ENCODE measurements at regions not wholly inside any gene's neighbourhood (a gene's known extent, or its start where the extent isn't known, plus 50 kb on each side); places are given as distances from the start of the nearest gene placed in this dataset.
A peak's percentile ranks its signal among the peaks of the same experiment; 100 is the strongest.

DNA sequence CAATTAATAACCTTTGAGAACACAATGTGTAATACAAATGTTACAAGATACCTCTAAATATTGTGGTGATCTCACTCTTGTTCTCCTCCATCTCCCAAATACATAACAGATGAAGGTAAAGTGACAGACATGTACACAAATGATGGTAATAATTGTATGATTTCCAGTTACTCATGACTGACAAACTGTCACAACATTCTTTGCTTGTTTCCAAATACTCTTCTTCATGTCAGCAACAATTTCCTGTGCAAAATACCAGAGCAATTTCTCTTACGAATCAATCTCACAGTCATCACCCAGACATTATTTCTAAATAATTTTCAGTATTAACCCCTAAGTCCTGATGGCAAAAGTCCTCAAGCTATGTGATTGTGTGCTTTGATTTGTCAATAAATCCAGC lies 92.9 kb downstream of the RPS12 start:
- Histone ChIP-seq H3K9me3 (ENCODE audit: control insufficient read depth in 5 of 5, low read length in 5 of 5) (no peaks in the 10 kb centered on the region), H3K4me1 (ENCODE audit: control insufficient read depth in 5 of 5, insufficient read depth in 5 of 5, low read length in 5 of 5) (no peaks in the 10 kb centered on the region), H3K36me3 (ENCODE audit: control insufficient read depth in 5 of 5, insufficient read depth in 5 of 5, low read length in 5 of 5) (no peaks in the 10 kb centered on the region), H3K27me3 (ENCODE audit: control insufficient read depth in 5 of 5, insufficient read depth in 4 of 5, low read length in 5 of 5) (no peaks in the 10 kb centered on the region), H3K27ac (ENCODE audit: low read depth, low read length) (no peak overlapping the region), H3K4me3 (ENCODE audit: low read depth in 1 of 5, low read length in 5 of 5) (no peak overlapping the region), H3K9ac (ENCODE audit: low read length in 5 of 5) (no peak overlapping the region)

DNA sequence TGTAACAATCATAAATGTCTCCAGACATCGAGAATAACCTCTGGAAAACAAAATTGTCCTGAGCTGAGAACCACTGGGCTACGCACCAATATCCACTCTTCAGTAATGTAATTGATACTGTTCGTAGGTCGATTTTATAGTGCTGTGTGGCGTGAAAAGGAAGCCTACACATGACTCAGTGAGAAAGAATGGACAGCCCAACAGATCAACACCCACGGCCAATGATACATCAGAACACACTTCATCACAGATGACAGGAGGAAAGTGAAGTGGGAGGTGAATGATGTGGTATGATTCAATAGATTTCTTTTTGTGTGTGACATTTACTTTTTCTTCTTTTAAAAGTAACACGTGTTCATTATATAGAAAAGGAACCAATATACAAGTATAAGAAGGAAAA lies 93.5 kb downstream of the RPS12 start:
- Histone ChIP-seq H3K4me1 (ENCODE audit: control insufficient read depth in 5 of 5, insufficient read depth in 5 of 5, low read length in 5 of 5) (no peaks in the 10 kb centered on the region), H3K27me3 (ENCODE audit: control insufficient read depth in 5 of 5, insufficient read depth in 4 of 5, low read length in 5 of 5) (no peaks in the 10 kb centered on the region), H3K9me3 (ENCODE audit: control insufficient read depth in 5 of 5, low read length in 5 of 5) (no peaks in the 10 kb centered on the region), H3K9ac (ENCODE audit: low read length in 5 of 5) (no peak overlapping the region), H3K4me3 (ENCODE audit: low read depth in 1 of 5, low read length in 5 of 5) (no peak overlapping the region), H3K27ac (ENCODE audit: low read depth, low read length) (no peak overlapping the region), H3K36me3 (ENCODE audit: control insufficient read depth in 5 of 5, insufficient read depth in 5 of 5, low read length in 5 of 5) (no peaks in the 10 kb centered on the region)

DNA sequence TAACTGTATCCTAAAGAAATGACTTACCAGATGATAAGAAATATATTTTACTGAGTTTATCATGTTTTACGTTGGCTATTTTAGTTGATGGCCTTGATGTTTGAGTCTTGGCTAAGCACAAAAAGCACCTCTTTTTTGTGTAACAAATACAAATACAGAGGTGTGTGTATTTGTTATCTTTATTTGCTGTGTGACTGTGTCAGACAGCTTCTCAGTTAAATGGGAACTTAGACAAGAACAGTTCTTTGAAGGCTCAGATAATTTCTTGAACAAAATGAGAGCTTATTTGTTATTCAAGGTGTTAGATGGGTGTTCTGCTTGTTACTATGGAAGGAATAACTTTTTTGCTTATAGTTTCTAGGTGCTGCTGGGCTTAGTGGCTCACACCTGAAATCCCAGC lies 95.4 kb downstream of the RPS12 start:
- Histone ChIP-seq H3K36me3 (ENCODE audit: control insufficient read depth in 5 of 5, insufficient read depth in 5 of 5, low read length in 5 of 5) (no peaks in the 10 kb centered on the region), H3K9ac (ENCODE audit: low read length in 5 of 5) (no peak overlapping the region), H3K27me3 (ENCODE audit: control insufficient read depth in 5 of 5, insufficient read depth in 4 of 5, low read length in 5 of 5) (no peaks in the 10 kb centered on the region), H3K4me1 (ENCODE audit: control insufficient read depth in 5 of 5, insufficient read depth in 5 of 5, low read length in 5 of 5) (no peaks in the 10 kb centered on the region), H3K9me3 (ENCODE audit: control insufficient read depth in 5 of 5, low read length in 5 of 5) (no peaks in the 10 kb centered on the region), H3K27ac (ENCODE audit: low read depth, low read length) (no peak overlapping the region), H3K4me3 (ENCODE audit: low read depth in 1 of 5, low read length in 5 of 5) (no peak overlapping the region)

DNA sequence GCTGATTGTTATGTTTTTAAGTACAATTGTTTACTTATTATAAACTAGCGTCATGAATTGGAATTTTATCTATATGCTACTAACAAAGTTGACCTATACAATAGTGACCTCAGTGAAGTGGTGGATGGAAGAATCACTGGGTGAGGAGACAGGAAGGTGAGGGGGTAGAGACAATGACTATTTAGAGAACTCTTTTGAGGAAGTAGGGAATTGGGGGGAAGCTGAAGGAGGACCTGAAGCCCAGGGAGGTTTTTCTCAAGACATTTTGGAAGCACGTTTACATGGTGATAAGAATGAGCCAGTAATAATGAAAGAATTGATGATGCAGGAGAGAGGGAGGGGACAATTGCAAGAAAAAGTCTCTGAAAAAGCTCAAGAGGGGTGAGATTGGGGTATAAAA lies 96.4 kb downstream of the RPS12 start:
- Histone ChIP-seq H3K4me3 (ENCODE audit: low read depth in 1 of 5, low read length in 5 of 5) (no peak overlapping the region), H3K27ac (ENCODE audit: low read depth, low read length) (no peak overlapping the region), H3K36me3 (ENCODE audit: control insufficient read depth in 5 of 5, insufficient read depth in 5 of 5, low read length in 5 of 5) (no peaks in the 10 kb centered on the region), H3K9me3 (ENCODE audit: control insufficient read depth in 5 of 5, low read length in 5 of 5) (no peaks in the 10 kb centered on the region), H3K27me3 (ENCODE audit: control insufficient read depth in 5 of 5, insufficient read depth in 4 of 5, low read length in 5 of 5) (no peaks in the 10 kb centered on the region), H3K9ac (ENCODE audit: low read length in 5 of 5) (no peak overlapping the region), H3K4me1 (ENCODE audit: control insufficient read depth in 5 of 5, insufficient read depth in 5 of 5, low read length in 5 of 5) (no peaks in the 10 kb centered on the region)

DNA sequence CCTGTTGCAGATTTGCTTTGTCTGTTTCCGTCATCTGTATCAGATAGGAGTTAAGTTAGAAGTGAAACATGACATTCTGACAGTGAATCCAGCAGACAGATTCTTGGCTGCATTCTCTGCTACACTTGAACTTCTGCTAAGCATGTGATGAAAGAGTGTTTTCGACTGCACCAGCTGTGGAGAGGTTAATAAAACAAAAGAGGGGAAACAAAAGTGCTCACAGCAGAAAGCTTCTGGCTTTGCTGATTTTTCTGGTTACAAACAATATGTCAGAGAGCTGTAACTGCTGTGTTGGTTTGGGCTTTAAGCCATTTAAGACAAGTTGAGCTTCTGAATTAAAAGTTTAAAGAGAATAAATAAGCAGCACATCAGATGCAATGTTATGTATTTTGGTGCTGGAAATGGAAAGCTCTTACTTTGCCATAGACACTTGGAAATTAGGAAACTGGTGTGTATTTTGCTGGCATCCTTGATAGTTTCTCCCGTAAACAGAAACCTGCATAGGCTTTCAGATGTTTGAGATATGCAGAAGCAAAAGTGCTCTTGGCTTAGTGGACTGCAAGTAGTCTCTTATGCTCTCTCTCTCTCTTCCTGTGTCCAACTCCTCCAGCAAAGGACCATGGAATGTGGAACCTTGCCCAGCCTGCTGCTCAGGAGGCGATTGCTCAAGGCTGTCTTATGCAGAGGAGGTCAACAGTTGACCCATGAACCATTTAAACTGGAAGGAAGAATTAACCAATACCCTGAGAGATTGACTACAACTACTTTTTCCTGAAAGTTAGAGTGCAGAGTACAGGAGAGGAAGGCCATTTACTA lies 104.9 kb downstream of the RPS12 start:
- Histone ChIP-seq H3K27me3 (ENCODE audit: control insufficient read depth in 5 of 5, insufficient read depth in 4 of 5, low read length in 5 of 5) (no peaks in the 10 kb centered on the region), H3K27ac (ENCODE audit: low read depth, low read length) (peak overlapping the region; percentile 24), H3K4me3 (ENCODE audit: low read depth in 1 of 5, low read length in 5 of 5) (peak overlapping the region in 2 of 5 donors; percentile 36 to 46), H3K4me1 (ENCODE audit: control insufficient read depth in 5 of 5, insufficient read depth in 5 of 5, low read length in 5 of 5) (peaks cover 0 to 16% (median 11%) of the 10 kb centered on the region in 5 donors), H3K9ac (ENCODE audit: low read length in 5 of 5) (no peak overlapping the region), H3K9me3 (ENCODE audit: control insufficient read depth in 5 of 5, low read length in 5 of 5) (no peaks in the 10 kb centered on the region), H3K36me3 (ENCODE audit: control insufficient read depth in 5 of 5, insufficient read depth in 5 of 5, low read length in 5 of 5) (no peaks in the 10 kb centered on the region)

DNA sequence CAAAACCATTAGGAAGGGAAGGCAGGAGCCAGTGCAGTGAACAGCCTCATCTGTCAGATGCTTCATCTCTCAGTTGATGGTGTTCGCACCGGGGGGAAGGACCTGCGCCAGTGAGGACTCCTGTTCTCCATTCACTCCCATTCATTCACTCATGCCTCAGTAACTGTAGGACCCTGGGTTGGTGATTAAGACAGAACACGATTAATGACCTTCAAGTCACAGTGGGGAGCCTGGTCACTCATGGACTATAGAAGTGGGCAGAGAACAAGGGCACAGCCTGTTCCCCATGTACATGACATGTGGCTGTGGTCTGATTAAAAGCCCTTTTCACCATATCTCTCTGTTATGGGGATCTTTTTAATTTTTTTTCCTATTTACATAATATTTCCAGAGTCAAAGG lies 113.3 kb downstream of the RPS12 start:
- Histone ChIP-seq H3K27me3 (ENCODE audit: control insufficient read depth in 5 of 5, insufficient read depth in 4 of 5, low read length in 5 of 5) (peaks cover 0 to 5% (median 0%) of the 10 kb centered on the region in 5 donors), H3K4me1 (ENCODE audit: control insufficient read depth in 5 of 5, insufficient read depth in 5 of 5, low read length in 5 of 5) (peaks cover 0 to 2% (median 0%) of the 10 kb centered on the region in 5 donors), H3K27ac (ENCODE audit: low read depth, low read length) (no peak overlapping the region), H3K4me3 (ENCODE audit: low read depth in 1 of 5, low read length in 5 of 5) (no peak overlapping the region), H3K9ac (ENCODE audit: low read length in 5 of 5) (no peak overlapping the region), H3K9me3 (ENCODE audit: control insufficient read depth in 5 of 5, low read length in 5 of 5) (no peaks in the 10 kb centered on the region), H3K36me3 (ENCODE audit: control insufficient read depth in 5 of 5, insufficient read depth in 5 of 5, low read length in 5 of 5) (no peaks in the 10 kb centered on the region)

DNA sequence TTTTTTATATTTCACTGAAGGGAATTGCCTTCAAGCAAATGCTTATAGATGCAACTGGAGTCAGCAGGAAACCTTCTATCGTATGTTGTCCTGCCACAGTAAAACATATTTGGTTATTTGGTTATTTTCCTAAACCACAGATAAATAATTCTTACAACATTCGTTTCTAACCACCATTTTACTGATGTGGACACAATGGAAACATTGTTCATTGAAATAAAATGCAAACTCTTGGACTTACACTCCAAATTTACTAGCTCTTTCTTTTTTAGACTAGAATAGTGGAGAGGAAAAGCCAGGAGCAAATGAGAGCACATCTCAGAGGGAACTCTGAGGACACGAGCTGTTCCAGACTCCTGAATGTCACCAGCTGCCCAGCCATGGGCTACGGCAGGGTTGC lies 114.8 kb downstream of the RPS12 start:
- no peak overlapping the region for H3K9ac ChIP-seq (ENCODE audit: low read length in 5 of 5)
- peaks cover 0 to 8% (median 0%) of the 10 kb centered on the region in 5 donors for H3K27me3 ChIP-seq (ENCODE audit: control insufficient read depth in 5 of 5, insufficient read depth in 4 of 5, low read length in 5 of 5)
- H3K27ac ChIP-seq (ENCODE audit: low read depth, low read length) = no peak overlapping the region
- H3K9me3 ChIP-seq (ENCODE audit: control insufficient read depth in 5 of 5, low read length in 5 of 5) = no peaks in the 10 kb centered on the region
- H3K4me3 ChIP-seq (ENCODE audit: low read depth in 1 of 5, low read length in 5 of 5) = no peak overlapping the region
- no peaks in the 10 kb centered on the region for H3K36me3 ChIP-seq (ENCODE audit: control insufficient read depth in 5 of 5, insufficient read depth in 5 of 5, low read length in 5 of 5)
- peaks cover 0 to 7% (median 0%) of the 10 kb centered on the region in 5 donors for H3K4me1 ChIP-seq (ENCODE audit: control insufficient read depth in 5 of 5, insufficient read depth in 5 of 5, low read length in 5 of 5)

DNA sequence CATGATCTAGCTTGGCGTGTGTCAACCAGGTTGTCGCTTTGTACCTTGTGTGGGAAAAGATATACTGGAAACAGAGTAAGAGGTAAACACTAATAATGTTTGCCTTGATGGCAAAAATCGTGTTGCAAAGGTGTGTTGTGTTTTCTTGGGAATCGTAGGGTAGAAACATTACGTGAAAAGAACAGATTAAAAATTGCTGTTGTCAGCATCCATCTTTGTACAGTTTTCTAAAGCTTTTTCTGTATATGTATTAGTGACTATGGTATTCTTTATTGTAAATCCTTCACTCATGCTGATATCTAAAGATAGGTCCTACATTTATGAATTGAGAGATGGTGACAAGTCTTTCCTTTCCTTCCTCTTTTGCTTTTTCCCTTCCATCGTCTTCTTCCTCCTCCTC lies 116.9 kb downstream of the RPS12 start:
- no peaks in the 10 kb centered on the region for H3K9me3 ChIP-seq (ENCODE audit: control insufficient read depth in 5 of 5, low read length in 5 of 5)
- H3K27ac ChIP-seq (ENCODE audit: low read depth, low read length) = no peak overlapping the region
- H3K9ac ChIP-seq (ENCODE audit: low read length in 5 of 5) = no peak overlapping the region
- peaks cover 0 to 7% (median 0%) of the 10 kb centered on the region in 5 donors for H3K4me1 ChIP-seq (ENCODE audit: control insufficient read depth in 5 of 5, insufficient read depth in 5 of 5, low read length in 5 of 5)
- H3K36me3 ChIP-seq (ENCODE audit: control insufficient read depth in 5 of 5, insufficient read depth in 5 of 5, low read length in 5 of 5) = no peaks in the 10 kb centered on the region
- peaks cover 0 to 8% (median 0%) of the 10 kb centered on the region in 5 donors for H3K27me3 ChIP-seq (ENCODE audit: control insufficient read depth in 5 of 5, insufficient read depth in 4 of 5, low read length in 5 of 5)
- no peak overlapping the region for H3K4me3 ChIP-seq (ENCODE audit: low read depth in 1 of 5, low read length in 5 of 5)

DNA sequence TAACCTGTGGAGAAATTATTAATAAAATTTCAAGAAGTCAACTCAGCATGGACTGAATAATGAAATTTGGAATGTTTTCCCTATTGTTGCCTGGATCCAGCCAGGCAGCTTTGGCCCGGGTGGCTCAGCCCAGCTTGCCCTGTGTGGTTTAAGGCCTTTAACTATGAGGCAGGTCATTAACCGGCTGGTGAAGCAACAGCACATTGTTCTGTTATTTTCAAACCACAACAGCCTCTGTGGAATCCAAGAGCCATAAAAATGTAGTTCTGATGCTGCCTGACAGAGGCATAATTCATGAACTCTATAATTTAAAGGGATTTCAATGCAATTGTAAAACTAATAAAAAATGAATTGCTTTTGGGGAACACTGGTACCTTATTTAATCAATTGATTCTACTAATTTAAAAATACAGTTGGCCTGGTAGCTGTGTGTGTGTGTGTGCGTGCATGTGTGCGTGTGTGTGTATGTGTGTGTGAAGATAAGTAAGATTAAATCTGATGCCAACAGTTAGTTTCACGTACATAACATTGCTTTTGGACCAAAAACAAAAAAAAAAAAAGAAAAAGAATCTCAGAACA lies 117.7 kb downstream of the RPS12 start:
- Histone ChIP-seq H3K9ac (ENCODE audit: low read length in 5 of 5) (no peak overlapping the region), H3K9me3 (ENCODE audit: control insufficient read depth in 5 of 5, low read length in 5 of 5) (no peaks in the 10 kb centered on the region), H3K27me3 (ENCODE audit: control insufficient read depth in 5 of 5, insufficient read depth in 4 of 5, low read length in 5 of 5) (peaks cover 0 to 8% (median 0%) of the 10 kb centered on the region in 5 donors), H3K36me3 (ENCODE audit: control insufficient read depth in 5 of 5, insufficient read depth in 5 of 5, low read length in 5 of 5) (no peaks in the 10 kb centered on the region), H3K4me3 (ENCODE audit: low read depth in 1 of 5, low read length in 5 of 5) (no peak overlapping the region), H3K27ac (ENCODE audit: low read depth, low read length) (no peak overlapping the region), H3K4me1 (ENCODE audit: control insufficient read depth in 5 of 5, insufficient read depth in 5 of 5, low read length in 5 of 5) (peaks cover 0 to 7% (median 0%) of the 10 kb centered on the region in 5 donors)

DNA sequence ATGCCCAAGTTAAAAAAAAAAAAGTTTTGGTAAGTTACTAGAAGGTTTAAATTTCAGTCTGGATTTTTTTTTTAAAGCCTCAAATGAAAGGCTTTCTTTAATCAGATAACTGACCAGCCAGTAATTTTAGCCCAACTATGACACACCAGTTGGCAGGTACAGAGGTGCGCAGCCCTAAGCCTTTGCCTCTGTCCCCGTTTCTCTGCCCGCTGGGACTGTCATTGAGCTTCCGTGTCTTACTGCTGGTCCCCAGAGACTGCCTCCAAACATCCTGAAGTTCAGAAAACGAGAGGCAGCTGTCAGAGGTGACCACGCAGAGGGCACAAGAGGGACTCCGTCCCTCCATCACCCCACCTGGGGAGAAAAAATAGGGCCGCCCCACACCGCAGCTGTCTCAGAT lies 118.2 kb downstream of the RPS12 start:
- Histone ChIP-seq H3K4me1 (ENCODE audit: control insufficient read depth in 5 of 5, insufficient read depth in 5 of 5, low read length in 5 of 5) (peaks cover 0 to 7% (median 0%) of the 10 kb centered on the region in 5 donors), H3K9ac (ENCODE audit: low read length in 5 of 5) (no peak overlapping the region)

More for the DNA sequence above, 118.2 kb downstream of the RPS12 start:
- no peak overlapping the region for H3K4me3 ChIP-seq (ENCODE audit: low read depth in 1 of 5, low read length in 5 of 5)
- no peaks in the 10 kb centered on the region for H3K36me3 ChIP-seq (ENCODE audit: control insufficient read depth in 5 of 5, insufficient read depth in 5 of 5, low read length in 5 of 5)
- no peaks in the 10 kb centered on the region for H3K9me3 ChIP-seq (ENCODE audit: control insufficient read depth in 5 of 5, low read length in 5 of 5)
- H3K27ac ChIP-seq (ENCODE audit: low read depth, low read length) = no peak overlapping the region
- H3K27me3 ChIP-seq (ENCODE audit: control insufficient read depth in 5 of 5, insufficient read depth in 4 of 5, low read length in 5 of 5) = peaks cover 0 to 6% (median 0%) of the 10 kb centered on the region in 5 donors

Measured in subcutaneous abdominal adipose tissue (tissue), 5 donors.